ENCODE measurements at regions not wholly inside any gene's neighbourhood (a gene's known extent, or its start where the extent isn't known, plus 50 kb on each side); places are given as distances from the start of the nearest gene placed in this dataset.

- Mint-ChIP-seq H3K4me3 (no peak overlapping the region), H3K4me1 (ENCODE audit: low read depth in 2 of 2) (no peaks in the 10 kb centered on the region), H3K27me3 (peaks cover 8 to 12% of the 10 kb centered on the region in 2 donors), H3K9me3 (no peaks in the 10 kb centered on the region), H3K36me3 (no peaks in the 10 kb centered on the region), H3K27ac (no peak overlapping the region)
- ATAC-seq (peak in 1 of 2 donors; percentile 27), DNase-seq (ENCODE audit: low spot score) (no peak)
Observed at GRCh38 chr15:93505506-93505905, 416.5 kb upstream of the RGMA start.

DNA sequence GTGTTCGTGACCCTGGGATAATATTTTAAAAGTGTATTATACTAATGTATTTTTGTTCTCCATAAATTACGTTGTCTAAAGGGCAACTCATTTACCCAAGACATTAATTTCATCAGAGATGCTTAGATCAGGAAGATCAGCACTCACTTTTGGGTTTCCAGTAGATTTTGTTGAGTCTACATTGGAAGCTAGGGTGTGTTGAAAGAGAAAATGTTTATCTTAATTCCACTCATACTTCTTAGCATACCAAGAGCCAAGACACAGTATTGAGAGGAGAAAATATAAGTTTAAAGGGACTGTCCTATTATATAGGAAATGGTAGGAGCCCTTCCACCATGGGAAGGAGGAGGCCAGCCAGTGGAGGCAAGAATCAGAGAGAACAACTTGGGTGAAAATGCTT, 412.9 kb upstream of the RGMA start:
- no peak for ATAC-seq
- no peaks in the 10 kb centered on the region for H3K9me3 Mint-ChIP-seq
- H3K36me3 Mint-ChIP-seq = no peaks in the 10 kb centered on the region
- no peaks in the 10 kb centered on the region for H3K4me1 Mint-ChIP-seq (ENCODE audit: low read depth in 2 of 2)
- H3K27me3 Mint-ChIP-seq = peaks cover 17 to 26% of the 10 kb centered on the region in 2 donors
- DNase-seq (ENCODE audit: low spot score) = no peak
- H3K27ac Mint-ChIP-seq = no peak overlapping the region
- no peak overlapping the region for H3K4me3 Mint-ChIP-seq

DNA sequence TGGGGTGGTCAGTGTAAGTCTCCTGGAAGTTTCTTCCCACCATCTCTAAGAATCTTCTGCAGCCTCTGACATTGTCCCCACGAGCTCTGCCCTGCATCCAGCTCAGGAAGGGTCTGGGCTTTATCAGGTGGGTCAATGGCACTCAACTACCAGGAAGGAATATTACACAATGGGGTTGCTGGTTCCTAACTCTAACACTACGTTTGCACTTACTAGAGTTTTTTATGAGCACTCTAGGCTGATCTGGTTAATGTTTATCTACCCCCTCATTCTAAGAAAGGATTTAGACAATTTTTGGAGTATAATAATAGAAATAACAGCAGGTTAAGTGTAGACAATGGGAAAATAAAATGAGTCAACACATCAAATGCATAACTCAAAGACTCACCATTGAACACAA, 411.1 kb upstream of the RGMA start:
- Mint-ChIP-seq H3K27ac (no peak overlapping the region), H3K36me3 (no peaks in the 10 kb centered on the region), H3K4me3 (no peak overlapping the region), H3K9me3 (no peaks in the 10 kb centered on the region), H3K27me3 (peaks cover 18 to 26% of the 10 kb centered on the region in 2 donors), H3K4me1 (ENCODE audit: low read depth in 2 of 2) (no peaks in the 10 kb centered on the region)
- DNase-seq (ENCODE audit: low spot score) (no peak), ATAC-seq (no peak)

DNA sequence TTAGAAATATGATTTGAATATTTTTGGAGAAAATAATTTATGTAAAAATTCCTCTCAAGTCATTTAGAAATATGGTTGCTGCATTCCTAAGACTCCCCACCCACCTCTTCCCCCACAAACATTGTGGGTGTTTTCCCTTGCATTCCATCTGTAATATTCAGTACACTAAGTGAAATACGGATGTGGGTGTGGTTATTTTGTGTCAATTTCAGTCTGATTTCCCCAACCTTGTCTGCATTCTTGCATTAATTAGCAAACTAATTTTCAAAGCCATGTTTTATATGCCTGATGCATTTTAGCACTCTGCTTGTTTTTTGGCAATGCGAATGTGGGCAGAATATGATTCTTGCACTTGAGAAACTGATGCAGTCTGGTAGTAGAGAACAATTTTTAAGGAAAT, 408.3 kb upstream of the RGMA start:
- Mint-ChIP-seq H3K9me3 (no peaks in the 10 kb centered on the region), H3K4me1 (ENCODE audit: low read depth in 2 of 2) (no peaks in the 10 kb centered on the region), H3K27me3 (peaks cover 20 to 39% of the 10 kb centered on the region in 2 donors), H3K4me3 (no peak overlapping the region), H3K27ac (no peak overlapping the region), H3K36me3 (no peaks in the 10 kb centered on the region)
- ATAC-seq = no peak
- DNase-seq (ENCODE audit: low spot score) = no peak

DNA sequence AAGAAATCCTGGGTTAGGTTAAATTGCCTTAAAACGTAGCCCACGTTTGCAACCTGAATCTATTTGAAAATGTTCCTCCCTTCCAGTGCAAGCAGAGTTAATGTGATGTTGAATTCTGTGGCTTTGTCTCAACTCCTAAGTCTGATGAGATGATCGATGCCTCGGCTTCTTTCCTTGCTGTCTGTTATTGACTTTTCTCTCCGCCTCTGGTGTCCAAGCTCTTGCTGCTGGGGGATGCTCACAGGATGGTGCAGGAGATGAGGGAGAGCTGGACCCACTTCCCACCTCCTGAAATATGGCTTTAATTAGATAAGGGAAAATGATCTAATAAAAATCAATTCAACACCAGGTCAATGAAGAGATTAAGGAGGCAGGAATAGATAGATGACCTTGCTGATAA, 407.9 kb upstream of the RGMA start:
- no peak for DNase-seq (ENCODE audit: low spot score)
- H3K27me3 Mint-ChIP-seq = peaks cover 20 to 39% of the 10 kb centered on the region in 2 donors

GRCh38 chr15:93495799-93496637, 407.0 kb upstream of the RGMA start:
- Mint-ChIP-seq H3K9me3 (no peaks in the 10 kb centered on the region), H3K4me3 (no peak overlapping the region)

More for the DNA sequence above, 407.9 kb upstream of the RGMA start:
- no peak for ATAC-seq
- no peaks in the 10 kb centered on the region for H3K4me1 Mint-ChIP-seq (ENCODE audit: low read depth in 2 of 2)
- H3K36me3 Mint-ChIP-seq = no peaks in the 10 kb centered on the region
- H3K27ac Mint-ChIP-seq = no peak overlapping the region
- no peak overlapping the region for H3K4me3 Mint-ChIP-seq
- H3K9me3 Mint-ChIP-seq = no peaks in the 10 kb centered on the region

DNA sequence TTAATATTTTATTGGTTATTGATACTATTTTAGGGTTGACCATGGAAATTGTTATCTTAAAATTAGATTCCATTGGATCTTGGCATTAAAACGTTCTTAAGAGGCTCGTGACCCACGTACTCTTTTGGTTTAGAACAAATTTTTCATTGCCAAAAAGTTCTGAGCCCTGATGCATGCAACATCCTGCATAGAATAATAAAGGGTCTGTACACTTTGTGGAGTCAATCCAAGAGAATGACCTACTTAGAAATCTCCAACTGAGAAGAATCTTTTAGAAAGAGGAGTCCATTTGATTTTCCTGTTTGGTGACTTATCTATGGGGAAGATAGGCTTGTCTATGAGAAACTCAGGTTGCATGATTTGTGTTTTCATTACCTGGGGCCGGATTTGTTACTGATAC, 404.2 kb upstream of the RGMA start:
- ATAC-seq = no peak
- Mint-ChIP-seq H3K27ac (no peak overlapping the region), H3K27me3 (peaks cover 23 to 28% of the 10 kb centered on the region in 2 donors), H3K9me3 (no peaks in the 10 kb centered on the region), H3K4me3 (no peak overlapping the region), H3K4me1 (ENCODE audit: low read depth in 2 of 2) (no peaks in the 10 kb centered on the region), H3K36me3 (no peaks in the 10 kb centered on the region)
- no peak for DNase-seq (ENCODE audit: low spot score)

More at GRCh38 chr15:93495799-93496637, 407.0 kb upstream of the RGMA start:
- DNase-seq (ENCODE audit: low spot score) = no peak
- Mint-ChIP-seq H3K27ac (no peak overlapping the region), H3K27me3 (peaks cover 19 to 36% of the 10 kb centered on the region in 2 donors), H3K36me3 (no peaks in the 10 kb centered on the region), H3K4me1 (ENCODE audit: low read depth in 2 of 2) (no peaks in the 10 kb centered on the region)
- no peak for ATAC-seq

DNA sequence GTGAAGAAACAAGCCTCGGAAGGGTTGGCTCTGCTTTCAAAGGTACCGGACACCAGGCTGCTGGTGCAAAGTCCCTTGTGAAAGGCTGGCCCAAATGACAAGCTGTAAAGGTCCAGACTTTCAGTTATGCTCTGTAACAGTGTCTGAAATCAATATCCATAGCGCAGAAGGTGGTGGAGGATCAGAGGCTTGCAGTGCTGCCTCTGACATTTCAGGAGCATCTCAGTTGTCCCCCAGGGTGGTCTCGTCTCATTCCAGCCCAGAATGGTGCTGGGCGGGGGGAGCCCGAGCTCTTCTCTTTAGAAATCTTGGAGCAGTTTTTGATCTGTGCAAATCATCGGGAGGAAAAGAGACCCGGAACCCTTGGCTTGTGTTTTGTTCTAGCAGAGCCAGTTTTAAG, 402.3 kb upstream of the RGMA start:
- Mint-ChIP-seq H3K36me3 (no peaks in the 10 kb centered on the region), H3K27ac (no peak overlapping the region), H3K27me3 (peaks cover 15 to 18% of the 10 kb centered on the region in 2 donors), H3K9me3 (no peaks in the 10 kb centered on the region), H3K4me1 (ENCODE audit: low read depth in 2 of 2) (no peaks in the 10 kb centered on the region), H3K4me3 (no peak overlapping the region)
- DNase-seq (ENCODE audit: low spot score) (no peak), ATAC-seq (no peak)

DNA sequence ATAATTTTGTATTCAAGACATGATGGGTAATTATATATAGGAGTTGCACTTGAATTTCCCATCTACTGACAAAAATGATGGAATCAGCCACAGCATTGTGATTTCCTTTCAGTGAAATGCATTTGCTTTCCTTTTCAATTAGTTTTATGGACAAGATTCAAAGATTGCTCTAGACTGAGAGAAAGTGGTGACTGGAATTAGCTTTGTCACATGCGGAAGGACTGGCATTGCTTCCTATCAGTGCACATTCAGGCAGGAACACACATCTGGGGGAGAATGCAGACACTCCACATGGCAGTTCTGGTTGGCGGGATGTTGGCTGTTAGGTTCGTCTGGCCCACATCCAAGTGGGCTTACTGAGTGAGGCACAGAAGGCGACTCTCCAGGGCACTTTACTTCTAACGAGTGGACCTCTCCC, 399.3 kb upstream of the RGMA start:
- no peak overlapping the region for H3K27ac Mint-ChIP-seq
- ATAC-seq (no peak), DNase-seq (ENCODE audit: low spot score) (no peak)
- no peak overlapping the region for H3K4me3 Mint-ChIP-seq
- no peaks in the 10 kb centered on the region for H3K4me1 Mint-ChIP-seq (ENCODE audit: low read depth in 2 of 2)
- no peaks in the 10 kb centered on the region for H3K36me3 Mint-ChIP-seq
- H3K9me3 Mint-ChIP-seq = no peaks in the 10 kb centered on the region
- H3K27me3 Mint-ChIP-seq = peaks cover 18 to 21% of the 10 kb centered on the region in 2 donors

GRCh38 chr15:93486407-93487117, 397.6 kb upstream of the RGMA start:
- no peak for DNase-seq (ENCODE audit: low spot score)
- Mint-ChIP-seq H3K36me3 (no peaks in the 10 kb centered on the region), H3K4me3 (no peak overlapping the region), H3K27ac (no peak overlapping the region), H3K4me1 (ENCODE audit: low read depth in 2 of 2) (no peaks in the 10 kb centered on the region), H3K9me3 (no peaks in the 10 kb centered on the region), H3K27me3 (peaks cover 18 to 21% of the 10 kb centered on the region in 2 donors)
- ATAC-seq = peak in 1 of 2 donors; percentile 26

DNA sequence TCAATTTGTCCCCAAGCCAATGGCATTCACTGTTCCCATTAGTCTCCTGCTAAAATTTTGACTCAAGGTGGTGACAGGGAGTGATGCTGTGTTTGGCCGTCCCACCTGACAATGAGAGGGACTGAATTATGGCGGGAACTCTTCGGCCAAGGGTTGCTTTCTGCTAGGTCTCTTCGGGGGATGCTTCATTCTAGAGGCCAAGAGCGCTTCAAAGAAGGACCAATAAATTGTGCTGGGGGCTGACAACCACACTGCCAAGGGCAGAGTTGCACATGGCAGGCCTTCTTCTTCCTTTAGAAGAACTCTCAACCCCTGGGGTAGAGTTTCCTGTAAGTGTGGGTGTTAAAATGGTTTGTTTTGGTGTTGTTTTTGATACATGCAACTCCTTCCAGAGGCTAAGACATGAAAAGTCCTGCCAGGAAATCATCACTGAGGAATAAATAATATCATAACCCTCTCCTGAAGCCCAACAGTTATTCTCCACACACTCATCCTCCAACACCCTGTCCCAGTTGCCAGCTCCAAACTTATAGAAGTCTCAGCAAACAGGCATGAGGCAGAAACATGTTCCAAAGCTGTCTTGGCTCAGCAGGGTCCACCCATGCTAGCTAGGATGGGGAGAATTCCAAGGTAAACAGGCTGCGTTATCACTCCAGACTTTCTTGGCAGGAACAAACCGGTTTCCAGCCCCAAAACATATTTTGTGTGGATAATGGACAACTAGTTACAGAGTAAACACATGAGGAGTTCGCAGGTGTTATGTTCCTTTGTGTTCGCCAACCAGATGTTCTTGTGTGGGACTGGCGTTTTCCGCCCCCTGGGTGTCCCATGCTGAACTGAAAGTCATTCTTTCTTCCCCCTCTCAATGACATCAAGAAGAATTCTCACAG, 396.7 kb upstream of the RGMA start:
- no peaks in the 10 kb centered on the region for H3K9me3 Mint-ChIP-seq
- H3K4me3 Mint-ChIP-seq = no peak overlapping the region
- H3K36me3 Mint-ChIP-seq = no peaks in the 10 kb centered on the region
- H3K27me3 Mint-ChIP-seq = peaks cover 12 to 15% of the 10 kb centered on the region in 2 donors
- no peak for ATAC-seq
- no peaks in the 10 kb centered on the region for H3K4me1 Mint-ChIP-seq (ENCODE audit: low read depth in 2 of 2)
- DNase-seq (ENCODE audit: low spot score) = no peak
- H3K27ac Mint-ChIP-seq = no peak overlapping the region

- no peak for ATAC-seq
- peaks cover 5 to 17% of the 10 kb centered on the region in 2 donors for H3K27me3 Mint-ChIP-seq
- no peaks in the 10 kb centered on the region for H3K9me3 Mint-ChIP-seq
- no peak overlapping the region for H3K27ac Mint-ChIP-seq
- no peaks in the 10 kb centered on the region for H3K4me1 Mint-ChIP-seq (ENCODE audit: low read depth in 2 of 2)
- DNase-seq (ENCODE audit: low spot score) = no peak
- no peak overlapping the region for H3K4me3 Mint-ChIP-seq
- no peaks in the 10 kb centered on the region for H3K36me3 Mint-ChIP-seq
Observed at GRCh38 chr15:93483923-93484322, 394.9 kb upstream of the RGMA start.

- no peak overlapping the region for H3K4me3 Mint-ChIP-seq
- no peak for DNase-seq (ENCODE audit: low spot score)
- no peaks in the 10 kb centered on the region for H3K9me3 Mint-ChIP-seq
- no peaks in the 10 kb centered on the region for H3K36me3 Mint-ChIP-seq
- H3K27ac Mint-ChIP-seq = no peak overlapping the region
- H3K27me3 Mint-ChIP-seq = peaks cover 12 to 25% of the 10 kb centered on the region in 2 donors
- no peaks in the 10 kb centered on the region for H3K4me1 Mint-ChIP-seq (ENCODE audit: low read depth in 2 of 2)
- no peak for ATAC-seq
Observed at GRCh38 chr15:93482731-93483130, 393.7 kb upstream of the RGMA start.
